GM19397 (cell line): ENCODE measurements at regions not wholly inside any gene's neighbourhood (a gene's known extent, or its start where the extent isn't known, plus 50 kb on each side); places are given as distances from the start of the nearest gene placed in this dataset.
"Not testable (repeated sequence)": the region's sequence is repeated elsewhere in the genome, so short reads cannot be mapped to it uniquely, and the experiment has no call there.

Experiments used
- ATAC-seq: cut with Tn5 transposase; IDR thresholded peaks from one replicate; pipeline ENCODE4 v1.9.1; 2021; ENCODE audit warnings: mild to moderate bottlenecking, moderate library complexity; ENCODE audit not compliant: unreplicated experiment

GRCh38 chr1:221978631-221979334, 236.9 kb upstream of the DUSP10 start:
- not testable (repeated sequence) for ATAC-seq

GRCh38 chr1:221973787-221974186, 231.9 kb upstream of the DUSP10 start:
- not testable (repeated sequence) for ATAC-seq

GRCh38 chr1:221972276-221973235, 230.7 kb upstream of the DUSP10 start:
- no peak for ATAC-seq

GRCh38 chr1:221971035-221971434, 229.1 kb upstream of the DUSP10 start:
- ATAC-seq = not testable (repeated sequence)

- ATAC-seq = not testable (repeated sequence)
Observed at GRCh38 chr1:221969298-221969858, 227.5 kb upstream of the DUSP10 start.

GRCh38 chr1:221967538-221967937, 225.6 kb upstream of the DUSP10 start:
- ATAC-seq = not testable (repeated sequence)

- ATAC-seq = not testable (repeated sequence)
Observed at GRCh38 chr1:221966888-221967287, 225.0 kb upstream of the DUSP10 start.

- not testable (repeated sequence) for ATAC-seq
Observed at GRCh38 chr1:221965891-221966290, 224.0 kb upstream of the DUSP10 start.

- no peak for ATAC-seq
Observed at GRCh38 chr1:221965252-221965651, 223.4 kb upstream of the DUSP10 start.

GRCh38 chr1:221963742-221964141, 221.9 kb upstream of the DUSP10 start:
- no peak for ATAC-seq

- ATAC-seq = no peak
Observed at GRCh38 chr1:221962385-221962784, 220.5 kb upstream of the DUSP10 start.

GRCh38 chr1:221961532-221962292, 219.8 kb upstream of the DUSP10 start:
- peak; percentile 92 for ATAC-seq

GRCh38 chr1:221958161-221958562, 216.3 kb upstream of the DUSP10 start:
- not testable (repeated sequence) for ATAC-seq

GRCh38 chr1:221957350-221957749, 215.5 kb upstream of the DUSP10 start:
- ATAC-seq = not testable (repeated sequence)

GRCh38 chr1:221949996-221950395, 208.1 kb upstream of the DUSP10 start:
- no peak for ATAC-seq

GRCh38 chr1:221948459-221948858, 206.6 kb upstream of the DUSP10 start:
- ATAC-seq = no peak

GRCh38 chr1:221947731-221948130, 205.8 kb upstream of the DUSP10 start:
- no peak for ATAC-seq

- ATAC-seq = no peak
Observed at GRCh38 chr1:221946768-221947167, 204.9 kb upstream of the DUSP10 start.

- ATAC-seq = no peak
Observed at GRCh38 chr1:221945669-221946068, 203.8 kb upstream of the DUSP10 start.

GRCh38 chr1:221944247-221944870, 202.5 kb upstream of the DUSP10 start:
- no peak for ATAC-seq
